ENCODE measurements at regions not wholly inside any gene's neighbourhood (a gene's known extent, or its start where the extent isn't known, plus 50 kb on each side); places are given as distances from the start of the nearest gene placed in this dataset.

- no peak overlapping the region for H3K4me3 Mint-ChIP-seq
- H3K4me3 ChIP-seq (ENCODE audit: low read length): no peak overlapping the region
- no peaks in the 10 kb centered on the region for H3K27me3 Mint-ChIP-seq (ENCODE audit: insufficient read depth)
- no peak overlapping the region for H3K9ac ChIP-seq (ENCODE audit: extremely low read depth, low read length, poor library complexity, severe bottlenecking)
- peaks cover 16% of the 10 kb centered on the region for H3K9me3 Mint-ChIP-seq
- peaks cover 21% of the 10 kb centered on the region for H3K9me3 ChIP-seq (ENCODE audit: control insufficient read depth, low read length)
- no peak for TF ChIP-seq CTCF (conservative IDR thresholded peaks at IDR 0.05)
- H3K36me3 ChIP-seq (ENCODE audit: control insufficient read depth, insufficient read depth, low read length): no peaks in the 10 kb centered on the region
- H3K27ac ChIP-seq (ENCODE audit: low read depth, low read length): no peak overlapping the region
- no peaks in the 10 kb centered on the region for H3K27me3 ChIP-seq (ENCODE audit: control insufficient read depth, insufficient read depth, low read length, poor library complexity, severe bottlenecking)
- H3K4me1 Mint-ChIP-seq: peaks cover 17% of the 10 kb centered on the region
- no peak for DNase-seq
- H3K36me3 Mint-ChIP-seq (ENCODE audit: low read depth): no peaks in the 10 kb centered on the region
- H3K4me1 ChIP-seq (ENCODE audit: control insufficient read depth, insufficient read depth, low read length): peaks cover 4% of the 10 kb centered on the region
- 92 to 96% methylated on average over 4 of the region's 4 CpGs for WGBS, 2 experiments (ENCODE audit: insufficient coverage in 1 of 2, insufficient read length in 1 of 2)
- no peak overlapping the region for H3K27ac Mint-ChIP-seq
Observed at GRCh38 chr10:126730856-126731609, 60.5 kb upstream of the C10orf90 start.

DNA sequence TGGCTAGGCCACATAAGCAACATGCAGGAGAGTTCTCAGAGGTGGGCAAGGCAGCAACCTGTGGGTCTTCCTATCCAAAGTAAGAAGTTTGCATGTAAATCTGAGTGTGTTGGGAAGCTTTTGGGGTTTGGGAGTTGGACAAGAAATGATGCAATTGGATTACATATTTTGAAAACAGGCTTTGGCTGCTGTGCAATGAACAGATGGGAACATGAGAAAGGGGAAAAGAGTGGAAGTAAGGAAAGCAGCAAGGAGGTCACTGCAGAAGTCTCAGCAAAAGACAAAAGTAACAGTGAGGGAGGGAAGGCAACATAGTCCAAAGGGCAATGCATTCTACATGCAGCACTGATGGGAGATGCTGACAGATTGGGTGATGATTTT is 61.1 kb upstream of the C10orf90 start:
- no peak overlapping the region for H3K27ac Mint-ChIP-seq
- Histone ChIP-seq H3K9ac (ENCODE audit: extremely low read depth, low read length, poor library complexity, severe bottlenecking) (no peak overlapping the region), H3K9me3 (ENCODE audit: control insufficient read depth, low read length) (peaks cover 21% of the 10 kb centered on the region), H3K4me3 (ENCODE audit: low read length) (no peak overlapping the region), H3K36me3 (ENCODE audit: control insufficient read depth, insufficient read depth, low read length) (no peaks in the 10 kb centered on the region), H3K27me3 (ENCODE audit: control insufficient read depth, insufficient read depth, low read length, poor library complexity, severe bottlenecking) (no peaks in the 10 kb centered on the region), H3K4me1 (ENCODE audit: control insufficient read depth, insufficient read depth, low read length) (peaks cover 4% of the 10 kb centered on the region), H3K27ac (ENCODE audit: low read depth, low read length) (no peak overlapping the region)
- no peaks in the 10 kb centered on the region for H3K27me3 Mint-ChIP-seq (ENCODE audit: insufficient read depth)
- H3K4me3 Mint-ChIP-seq: no peak overlapping the region
- H3K36me3 Mint-ChIP-seq (ENCODE audit: low read depth): no peaks in the 10 kb centered on the region
- no peak for TF ChIP-seq CTCF (conservative IDR thresholded peaks at IDR 0.05)
- H3K4me1 Mint-ChIP-seq: peaks cover 17% of the 10 kb centered on the region
- H3K9me3 Mint-ChIP-seq: peaks cover 16% of the 10 kb centered on the region
- no peak for DNase-seq

DNA sequence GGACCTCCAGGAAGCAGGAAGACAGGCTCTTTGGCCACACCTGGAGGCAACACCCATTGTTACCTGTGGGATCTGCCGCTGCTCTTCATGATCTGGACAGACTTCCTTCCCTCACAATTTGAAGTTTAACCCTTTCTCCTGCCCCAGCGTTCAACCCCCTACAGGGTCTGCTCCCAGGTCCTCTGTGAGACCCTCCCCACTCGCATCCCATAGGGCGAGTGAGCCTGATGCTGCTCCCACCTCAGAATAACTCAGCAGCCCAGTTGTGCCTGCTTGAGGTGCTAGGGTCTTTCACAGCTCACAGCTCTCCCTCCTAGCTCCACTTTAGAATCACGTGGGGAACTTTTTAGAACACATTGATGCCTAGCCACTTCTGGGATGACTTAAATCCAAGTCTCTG is 61.8 kb upstream of the C10orf90 start:
- H3K27ac Mint-ChIP-seq: no peak overlapping the region

More for the DNA sequence above, 61.8 kb upstream of the C10orf90 start:
- Mint-ChIP-seq H3K36me3 (ENCODE audit: low read depth) (no peaks in the 10 kb centered on the region), H3K4me3 (no peak overlapping the region), H3K9me3 (peaks cover 13% of the 10 kb centered on the region), H3K27me3 (ENCODE audit: insufficient read depth) (no peaks in the 10 kb centered on the region), H3K4me1 (peaks cover 17% of the 10 kb centered on the region)
- no peaks in the 10 kb centered on the region for H3K27me3 ChIP-seq (ENCODE audit: control insufficient read depth, insufficient read depth, low read length, poor library complexity, severe bottlenecking)
- no peak overlapping the region for H3K9ac ChIP-seq (ENCODE audit: extremely low read depth, low read length, poor library complexity, severe bottlenecking)
- DNase-seq: no peak
- WGBS, 2 experiments (ENCODE audit: insufficient coverage in 1 of 2, insufficient read length in 1 of 2): 90 to 96% methylated on average over 3 to 5 of the region's 5 CpGs
- peaks cover 16% of the 10 kb centered on the region for H3K9me3 ChIP-seq (ENCODE audit: control insufficient read depth, low read length)
- no peak overlapping the region for H3K27ac ChIP-seq (ENCODE audit: low read depth, low read length)
- no peaks in the 10 kb centered on the region for H3K36me3 ChIP-seq (ENCODE audit: control insufficient read depth, insufficient read depth, low read length)
- H3K4me3 ChIP-seq (ENCODE audit: low read length): no peak overlapping the region
- peaks cover 4% of the 10 kb centered on the region for H3K4me1 ChIP-seq (ENCODE audit: control insufficient read depth, insufficient read depth, low read length)
- no peak for TF ChIP-seq CTCF (conservative IDR thresholded peaks at IDR 0.05)

Data from endodermal cell (in vitro differentiated cells).